HG03280 (cell line): ENCODE measurements at regions not wholly inside any gene's neighbourhood (a gene's known extent, or its start where the extent isn't known, plus 50 kb on each side); places are given as distances from the start of the nearest gene placed in this dataset.

Source experiments
- ATAC-seq: cut with Tn5 transposase; IDR thresholded peaks from one replicate; pipeline ENCODE4 v1.9.1; 2021; ENCODE audit warnings: mild to moderate bottlenecking, moderate library complexity; ENCODE audit not compliant: unreplicated experiment

GRCh38 chr5:87099968-87100367, 167.7 kb upstream of the RASA1 start:
- ATAC-seq: no peak

- ATAC-seq: no peak
Measured at GRCh38 chr5:87101321-87101720, 166.4 kb upstream of the RASA1 start.

GRCh38 chr5:87102841-87103240, 164.8 kb upstream of the RASA1 start:
- no peak for ATAC-seq

GRCh38 chr5:87103616-87104287, 163.9 kb upstream of the RASA1 start:
- peak; percentile 78 for ATAC-seq

GRCh38 chr5:87105577-87105976, 162.1 kb upstream of the RASA1 start:
- no peak for ATAC-seq

- no peak for ATAC-seq
Measured at GRCh38 chr5:87109746-87110145, 157.9 kb upstream of the RASA1 start.

GRCh38 chr5:87110721-87111120, 157.0 kb upstream of the RASA1 start:
- no peak for ATAC-seq

GRCh38 chr5:87113861-87114260, 153.8 kb upstream of the RASA1 start:
- no peak for ATAC-seq

- no peak for ATAC-seq
Measured at GRCh38 chr5:87114631-87115030, 153.1 kb upstream of the RASA1 start.

GRCh38 chr5:87115839-87116364, 151.8 kb upstream of the RASA1 start:
- ATAC-seq: no peak

GRCh38 chr5:87116825-87117512, 150.7 kb upstream of the RASA1 start:
- ATAC-seq: peak; percentile 83

GRCh38 chr5:87119588-87119987, 148.1 kb upstream of the RASA1 start:
- no peak for ATAC-seq

GRCh38 chr5:87120518-87121303, 147.0 kb upstream of the RASA1 start:
- no peak for ATAC-seq

- ATAC-seq: peak; percentile 71
Measured at GRCh38 chr5:87121304-87122150, 146.2 kb upstream of the RASA1 start.

- ATAC-seq: no peak
Measured at GRCh38 chr5:87122151-87122977, 145.3 kb upstream of the RASA1 start.

- ATAC-seq: no peak
Measured at GRCh38 chr5:87125766-87126165, 141.9 kb upstream of the RASA1 start.

- no peak for ATAC-seq
Measured at GRCh38 chr5:87126869-87127268, 140.8 kb upstream of the RASA1 start.

- ATAC-seq: no peak
Measured at GRCh38 chr5:87127426-87127825, 140.3 kb upstream of the RASA1 start.

- no peak for ATAC-seq
Measured at GRCh38 chr5:87127956-87128687, 139.6 kb upstream of the RASA1 start.
